Loucy (cell line): ENCODE measurements at regions not wholly inside any gene's neighbourhood (a gene's known extent, or its start where the extent isn't known, plus 50 kb on each side); places are given as distances from the start of the nearest gene placed in this dataset.
"Not testable (repeated sequence)": the region's sequence is repeated elsewhere in the genome, so short reads cannot be mapped to it uniquely, and the experiment has no call there.

Source experiments
- H2AFZ ChIP-seq: fragments of 200-600 bp; sonication (generic); 2 replicates; pipeline ENCODE4 v1.6.0; 2016; ENCODE audit warnings: antibody characterized with exemption, mild to moderate bottlenecking, low read length, moderate library complexity
- H3F3A ChIP-seq: fragments of 200-600 bp; 2 replicates; pipeline ENCODE4 v1.6.0; 2016; ENCODE audit warnings: antibody characterized with exemption, low read depth, mild to moderate bottlenecking
- H3K27me3 ChIP-seq: fragments of 200-600 bp; sonication (generic); 2 replicates; pipeline ENCODE4 v1.6.1; 2014; ENCODE audit warnings: low read length, mild to moderate bottlenecking; ENCODE audit not compliant: insufficient read depth, poor library complexity, severe bottlenecking
- H3K36me3 ChIP-seq: fragments of 200-600 bp; sonication (generic); 2 replicates; pipeline ENCODE4 v1.6.1; 2016; ENCODE audit warnings: low read length; ENCODE audit not compliant: insufficient read depth
- H3K4me1 ChIP-seq: fragments of 200-600 bp; sonication (generic); 2 replicates; pipeline ENCODE4 v1.5.1; 2014; ENCODE audit warnings: low read length, mild to moderate bottlenecking; ENCODE audit not compliant: insufficient read depth, poor library complexity, severe bottlenecking
- H3K4me2 ChIP-seq: fragments of 200-600 bp; sonication (generic); 2 replicates; pipeline ENCODE4 v1.6.0; 2014; ENCODE audit warnings: antibody characterized with exemption, low read length, low read depth, mild to moderate bottlenecking; ENCODE audit not compliant: poor library complexity, severe bottlenecking
- H3K4me3 ChIP-seq: fragments of 200-600 bp; sonication (generic); 2 replicates; pipeline ENCODE4 v1.5.1; 2014; ENCODE audit warnings: low read length, mild to moderate bottlenecking, mixed read lengths; ENCODE audit not compliant: poor library complexity, severe bottlenecking
- H3K79me2 ChIP-seq: fragments of 200-600 bp; sonication (generic); 2 replicates; pipeline ENCODE4 v1.6.1; 2014; ENCODE audit warnings: low read length; ENCODE audit not compliant: insufficient read depth
- H3K9ac ChIP-seq: fragments of 200-600 bp; sonication (generic); 2 replicates; pipeline ENCODE4 v1.6.0; 2014; ENCODE audit warnings: mild to moderate bottlenecking, low read depth, low read length, moderate library complexity; ENCODE audit not compliant: poor library complexity, severe bottlenecking
- H3K9me2 ChIP-seq: fragments of 200-600 bp; sonication (generic); replicated peaks from 2 replicates; pipeline ENCODE4 v1.6.1; 2016; ENCODE audit warnings: low read depth, low read length, mixed read lengths
- H3K9me3 ChIP-seq: fragments of 200-600 bp; sonication (generic); 2 replicates; pipeline ENCODE4 v1.6.1; 2014; ENCODE audit warnings: mild to moderate bottlenecking, antibody characterized with exemption, low read length, low read depth; ENCODE audit not compliant: insufficient read depth
- H4K20me1 ChIP-seq: fragments of 200-600 bp; sonication (generic); 2 replicates; pipeline ENCODE4 v1.6.0; 2014; ENCODE audit warnings: antibody characterized with exemption, low read length, mild to moderate bottlenecking; ENCODE audit not compliant: insufficient read depth, poor library complexity, severe bottlenecking
- CTCF ChIP-seq: fragments of 200-600 bp; sonication (generic); conservative IDR thresholded peaks from 2 replicates; pipeline ENCODE4 v1.5.1; 2014; ENCODE audit warnings: mild to moderate bottlenecking, antibody characterized with exemption, low read length
- EZH2phosphoT487 ChIP-seq: fragments of 200-600 bp; IDR thresholded peaks from 2 replicates; pipeline ENCODE4 v1.6.1; 2018; ENCODE audit warnings: antibody characterized with exemption, mild to moderate bottlenecking, moderate library complexity, borderline replicate concordance

DNA sequence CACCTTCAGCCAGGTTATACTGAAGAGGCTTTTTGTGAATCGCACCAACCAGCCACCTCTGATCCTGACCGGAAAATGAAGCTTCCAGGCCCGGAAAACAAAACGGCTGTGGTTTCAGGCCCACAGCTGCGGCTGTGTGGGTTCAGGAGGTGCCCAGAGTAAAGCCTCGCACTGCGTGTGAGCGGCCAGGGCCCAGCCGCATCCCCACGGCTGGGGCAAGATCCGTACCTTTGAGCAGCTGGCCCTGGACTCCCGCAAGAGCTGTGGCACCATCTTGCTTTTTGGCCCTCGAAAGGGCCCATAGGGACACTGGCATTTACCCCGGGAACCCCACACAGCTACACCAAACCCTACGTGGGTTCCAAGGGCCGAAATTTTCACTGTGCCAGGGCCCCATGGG lies 63.0 kb downstream of the GLUL start:
- Histone ChIP-seq H3K36me3 (no peaks in the 10 kb centered on the region), H3K9ac (no peak overlapping the region), H3K9me2 (no peaks in the 10 kb centered on the region), H3K4me2 (no peak overlapping the region), H3F3A (no peaks in the 10 kb centered on the region), H3K9me3 (no peaks in the 10 kb centered on the region), H3K79me2 (no peaks in the 10 kb centered on the region), H2AFZ (no peak overlapping the region), H4K20me1 (no peaks in the 10 kb centered on the region), H3K4me3 (no peak overlapping the region), H3K27me3 (no peaks in the 10 kb centered on the region), H3K4me1 (no peaks in the 10 kb centered on the region)
- TF ChIP-seq EZH2phosphoT487 (no peak), CTCF (no peak)

- no peaks in the 10 kb centered on the region for H3K79me2 ChIP-seq
- TF ChIP-seq CTCF (no peak), EZH2phosphoT487 (no peak)
- no peak overlapping the region for H3K9ac ChIP-seq
- H3F3A ChIP-seq = no peaks in the 10 kb centered on the region
- no peaks in the 10 kb centered on the region for H3K27me3 ChIP-seq
- H3K4me1 ChIP-seq = no peaks in the 10 kb centered on the region
- H3K9me3 ChIP-seq = no peaks in the 10 kb centered on the region
- H3K4me2 ChIP-seq = no peak overlapping the region
- H3K36me3 ChIP-seq = no peaks in the 10 kb centered on the region
- no peaks in the 10 kb centered on the region for H4K20me1 ChIP-seq
- no peak overlapping the region for H2AFZ ChIP-seq
- no peak overlapping the region for H3K4me3 ChIP-seq
- H3K9me2 ChIP-seq = no peaks in the 10 kb centered on the region
These were observed 66.3 kb downstream of the GLUL start for GRCh38 chr1:182325339-182325738.

DNA sequence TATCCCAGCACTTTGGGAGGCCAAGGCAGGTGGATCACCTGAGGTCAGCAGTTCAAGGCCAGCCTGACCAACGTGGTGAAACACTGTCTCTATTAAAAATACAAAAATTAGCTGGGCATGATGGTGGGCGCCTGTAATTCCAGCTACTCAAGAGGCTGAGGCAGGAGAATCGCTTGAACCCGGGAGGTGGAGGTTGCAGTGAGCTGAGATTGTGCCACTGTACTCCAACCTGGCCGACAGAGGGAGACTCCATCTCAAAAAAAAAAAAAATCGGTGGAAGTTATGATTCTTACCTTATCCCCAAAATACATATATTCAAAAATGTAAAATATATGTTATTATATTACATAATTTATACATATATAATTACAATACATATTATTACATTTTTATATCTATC lies 70.1 kb downstream of the GLUL start:
- H3K9me2 ChIP-seq, H3K9me3 ChIP-seq, H3K36me3 ChIP-seq, H3K9ac ChIP-seq, H3K79me2 ChIP-seq, H3K4me3 ChIP-seq, H3K4me1 ChIP-seq, H3F3A ChIP-seq, H2AFZ ChIP-seq, H4K20me1 ChIP-seq, H3K27me3 ChIP-seq, H3K4me2 ChIP-seq: not testable (repeated sequence)

DNA sequence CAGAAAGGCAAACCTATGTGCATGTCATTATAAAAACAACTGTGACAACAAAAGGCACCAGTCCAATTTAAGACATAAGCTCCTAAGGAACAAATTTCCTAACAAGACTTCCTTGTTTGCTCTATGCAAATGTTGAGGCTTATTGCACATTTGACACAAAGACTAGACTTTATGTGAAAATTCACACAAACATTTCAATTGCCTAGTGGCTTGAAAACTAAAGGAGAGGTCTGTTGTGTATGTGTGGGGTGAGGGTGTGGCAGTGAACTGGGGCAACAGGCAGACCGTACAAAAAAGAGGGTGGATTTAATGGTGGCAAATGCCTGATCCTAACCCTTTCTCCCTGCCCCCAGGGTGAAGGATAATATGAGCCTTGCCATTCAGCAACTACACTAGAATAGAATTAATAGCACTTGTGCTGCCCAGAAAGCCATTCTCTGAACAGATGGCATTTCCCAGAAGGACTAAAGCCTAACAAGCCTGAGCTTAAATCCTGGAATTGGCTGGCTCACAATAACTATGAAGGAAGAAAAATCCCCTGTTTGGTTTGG lies 73.9 kb downstream of the GLUL start:
- Histone ChIP-seq H3K9ac (no peak overlapping the region), H3K27me3 (no peaks in the 10 kb centered on the region), H4K20me1 (no peaks in the 10 kb centered on the region), H3K9me3 (no peaks in the 10 kb centered on the region), H3K79me2 (no peaks in the 10 kb centered on the region), H3K36me3 (no peaks in the 10 kb centered on the region), H3F3A (no peaks in the 10 kb centered on the region), H2AFZ (no peak overlapping the region), H3K4me3 (no peak overlapping the region), H3K4me2 (no peak overlapping the region), H3K9me2 (no peaks in the 10 kb centered on the region), H3K4me1 (no peaks in the 10 kb centered on the region)
- TF ChIP-seq EZH2phosphoT487 (no peak), CTCF (no peak)

DNA sequence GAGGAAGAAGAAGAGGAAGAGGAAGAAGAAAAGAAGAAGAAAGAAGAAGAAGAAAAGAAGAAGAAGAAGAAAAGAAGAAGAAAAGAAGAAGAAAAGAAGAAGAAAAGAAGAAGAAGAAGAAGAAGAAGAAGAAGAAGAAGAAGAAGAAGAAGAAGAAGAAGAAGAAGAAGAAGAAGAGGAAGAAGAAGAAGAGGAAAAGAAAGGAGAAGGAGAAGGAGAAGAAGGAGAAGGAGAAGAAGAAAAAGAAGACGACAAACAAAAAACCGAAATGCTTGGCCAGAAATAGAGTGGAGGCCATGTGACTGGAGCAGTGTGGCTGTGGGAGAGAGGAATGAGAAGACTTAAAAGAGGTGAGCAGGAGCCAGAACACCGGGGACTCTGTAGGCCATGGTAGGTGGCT lies 75.1 kb downstream of the GLUL start:
- H3K4me1 ChIP-seq, H3K79me2 ChIP-seq, H3K4me2 ChIP-seq, H2AFZ ChIP-seq, H3K9ac ChIP-seq, H3K9me3 ChIP-seq, H4K20me1 ChIP-seq, H3K4me3 ChIP-seq, H3F3A ChIP-seq, H3K9me2 ChIP-seq, H3K27me3 ChIP-seq, H3K36me3 ChIP-seq: not testable (repeated sequence)
